ENCODE measurements at regions not wholly inside any gene's neighbourhood (a gene's known extent, or its start where the extent isn't known, plus 50 kb on each side); places are given as distances from the start of the nearest gene placed in this dataset.

DNA sequence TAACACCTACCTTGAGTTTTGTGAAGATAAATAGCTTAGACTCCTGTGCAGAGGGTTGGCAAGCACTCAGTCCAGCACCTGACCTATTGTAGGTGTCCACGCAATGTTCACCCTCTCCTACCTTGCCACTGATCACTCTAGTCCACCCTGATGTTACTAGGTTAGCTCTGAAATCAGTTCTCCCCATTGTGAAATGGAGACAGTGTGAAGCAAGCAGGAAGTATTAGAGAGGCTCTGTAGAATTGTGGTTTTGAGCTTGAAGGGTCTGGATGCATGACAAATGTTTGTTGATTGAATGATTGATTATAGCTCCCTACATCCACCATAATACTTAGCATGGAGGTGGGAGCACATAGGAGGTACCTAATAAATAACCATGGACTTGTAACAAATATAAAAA is 199.7 kb downstream of the RPLP1 start:
- TF ChIP-seq, protein P1, sequence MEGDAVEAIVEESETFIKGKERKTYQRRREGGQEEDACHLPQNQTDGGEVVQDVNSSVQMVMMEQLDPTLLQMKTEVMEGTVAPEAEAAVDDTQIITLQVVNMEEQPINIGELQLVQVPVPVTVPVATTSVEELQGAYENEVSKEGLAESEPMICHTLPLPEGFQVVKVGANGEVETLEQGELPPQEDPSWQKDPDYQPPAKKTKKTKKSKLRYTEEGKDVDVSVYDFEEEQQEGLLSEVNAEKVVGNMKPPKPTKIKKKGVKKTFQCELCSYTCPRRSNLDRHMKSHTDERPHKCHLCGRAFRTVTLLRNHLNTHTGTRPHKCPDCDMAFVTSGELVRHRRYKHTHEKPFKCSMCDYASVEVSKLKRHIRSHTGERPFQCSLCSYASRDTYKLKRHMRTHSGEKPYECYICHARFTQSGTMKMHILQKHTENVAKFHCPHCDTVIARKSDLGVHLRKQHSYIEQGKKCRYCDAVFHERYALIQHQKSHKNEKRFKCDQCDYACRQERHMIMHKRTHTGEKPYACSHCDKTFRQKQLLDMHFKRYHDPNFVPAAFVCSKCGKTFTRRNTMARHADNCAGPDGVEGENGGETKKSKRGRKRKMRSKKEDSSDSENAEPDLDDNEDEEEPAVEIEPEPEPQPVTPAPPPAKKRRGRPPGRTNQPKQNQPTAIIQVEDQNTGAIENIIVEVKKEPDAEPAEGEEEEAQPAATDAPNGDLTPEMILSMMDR (IDR thresholded peaks at IDR 0.05) = no peak
- TF ChIP-seq POLR2A (IDR thresholded peaks at IDR 0.05) (no peak), EP300 (IDR thresholded peaks at IDR 0.05) (no peak)

Measured in gastroesophageal sphincter (tissue), 3 donors.